ENCODE measurements at regions not wholly inside any gene's neighbourhood (a gene's known extent, or its start where the extent isn't known, plus 50 kb on each side); places are given as distances from the start of the nearest gene placed in this dataset.

- no TSS peak for BruUV-seq (replicated peaks)
- H2AFZ ChIP-seq (ENCODE audit: low read depth, low read length), result no peak overlapping the region
- no peak overlapping the region for H3K9ac ChIP-seq (replicated peaks; ENCODE audit: extremely low read depth, insufficient read depth, low read length)
- H3K9me3 ChIP-seq (replicated peaks; ENCODE audit: control insufficient read depth, insufficient read depth, low read length), result no peaks in the 10 kb centered on the region
- FAIRE-seq (no peak), DNase-seq (ENCODE audit: low read depth, low spot score) (no peak)
- no peak overlapping the region for H3K4me3 ChIP-seq (replicated peaks in 1 of 3; ENCODE audit: insufficient read depth in 1 of 3, low read depth in 1 of 3, low read length in 3 of 3)
- intact Hi-C loops (cut with micrococcal nuclease), result no loop called here
- no peaks in the 10 kb centered on the region for H3K9me1 ChIP-seq (replicated peaks; ENCODE audit: control insufficient read depth, extremely low read depth, insufficient read depth, low read length)
- no peaks in the 10 kb centered on the region for H3K79me2 ChIP-seq (ENCODE audit: control insufficient read depth, insufficient read depth, low read length)
- POLR2A ChIA-PET, result no interaction called here
- CTCF ChIA-PET, result no interaction called here
- H3K4me1 ChIP-seq (ENCODE audit: control insufficient read depth, extremely low read depth, insufficient read depth, low read length), result no peaks in the 10 kb centered on the region
- H4K20me1 ChIP-seq (replicated peaks; ENCODE audit: control insufficient read depth, extremely low read depth, insufficient read depth, low read length), result no peaks in the 10 kb centered on the region
- no peak overlapping the region for H3K27ac ChIP-seq (ENCODE audit: insufficient read depth, low read depth, low read length)
- no peak for TF ChIP-seq MAX (IDR thresholded peaks at IDR 0.05; ENCODE audit: insufficient read depth, insufficient read length)
- no peak for TF ChIP-seq GATA2 (IDR thresholded peaks at IDR 0.05; ENCODE audit: insufficient read depth, insufficient read length, low read depth, low read length)
- TF ChIP-seq POLR2AphosphoS5 (IDR thresholded peaks at IDR 0.05; ENCODE audit: insufficient read depth, low read depth, low read length), result no peak
- dilution Hi-C loops (cut with MboI; ENCODE audit: extremely low pct_ligation_motif_present, low sequenced_read_pairs), result no loop called here
- H3K36me3 ChIP-seq (ENCODE audit: control insufficient read depth in 2 of 2, extremely low read depth in 1 of 2, insufficient read depth in 2 of 2, low read length in 2 of 2), result no peaks in the 10 kb centered on the region
- H3K4me2 ChIP-seq (ENCODE audit: insufficient read depth, low read length), result no peak overlapping the region
- H3K27me3 ChIP-seq (ENCODE audit: control insufficient read depth in 2 of 2, insufficient read depth in 2 of 2, low read length in 2 of 2), result no peaks in the 10 kb centered on the region
These were observed 223.1 kb upstream of the CAND1 start for GRCh38 chr12:67046062-67046461.

- FAIRE-seq, result no peak
- Histone ChIP-seq H3K9me1 (replicated peaks; ENCODE audit: control insufficient read depth, extremely low read depth, insufficient read depth, low read length) (no peaks in the 10 kb centered on the region), H4K20me1 (replicated peaks; ENCODE audit: control insufficient read depth, extremely low read depth, insufficient read depth, low read length) (no peaks in the 10 kb centered on the region), H3K36me3 (ENCODE audit: control insufficient read depth in 2 of 2, extremely low read depth in 1 of 2, insufficient read depth in 2 of 2, low read length in 2 of 2) (no peaks in the 10 kb centered on the region), H3K4me3 (replicated peaks in 1 of 3; ENCODE audit: insufficient read depth in 1 of 3, low read depth in 1 of 3, low read length in 3 of 3) (no peak overlapping the region), H3K27ac (ENCODE audit: insufficient read depth, low read depth, low read length) (no peak overlapping the region), H3K79me2 (ENCODE audit: control insufficient read depth, insufficient read depth, low read length) (no peaks in the 10 kb centered on the region), H3K4me1 (ENCODE audit: control insufficient read depth, extremely low read depth, insufficient read depth, low read length) (no peaks in the 10 kb centered on the region), H3K27me3 (ENCODE audit: control insufficient read depth in 2 of 2, insufficient read depth in 2 of 2, low read length in 2 of 2) (no peaks in the 10 kb centered on the region), H3K4me2 (ENCODE audit: insufficient read depth, low read length) (no peak overlapping the region), H2AFZ (ENCODE audit: low read depth, low read length) (no peak overlapping the region), H3K9ac (replicated peaks; ENCODE audit: extremely low read depth, insufficient read depth, low read length) (no peak overlapping the region), H3K9me3 (replicated peaks; ENCODE audit: control insufficient read depth, insufficient read depth, low read length) (no peaks in the 10 kb centered on the region)
- CTCF ChIA-PET, result no interaction called here
- no TSS peak for BruUV-seq (replicated peaks)
- intact Hi-C loops (cut with micrococcal nuclease) (no loop called here), dilution Hi-C loops (cut with MboI; ENCODE audit: extremely low pct_ligation_motif_present, low sequenced_read_pairs) (no loop called here)
- no peak for DNase-seq (ENCODE audit: low read depth, low spot score)
- TF ChIP-seq GATA2 (IDR thresholded peaks at IDR 0.05; ENCODE audit: insufficient read depth, insufficient read length, low read depth, low read length), result no peak
- TF ChIP-seq MYC (IDR thresholded peaks at IDR 0.05; ENCODE audit: low read depth, low read length), result no peak
- TF ChIP-seq JUN (IDR thresholded peaks at IDR 0.05; ENCODE audit: borderline replicate concordance, insufficient read depth, insufficient read length, low read depth), result no peak
- no peak for TF ChIP-seq POLR2AphosphoS5 (IDR thresholded peaks at IDR 0.05; ENCODE audit: insufficient read depth, low read depth, low read length)
- no peak for TF ChIP-seq MAX (IDR thresholded peaks at IDR 0.05; ENCODE audit: insufficient read depth, insufficient read length)
- no peak for TF ChIP-seq POLR2A (IDR thresholded peaks at IDR 0.05; ENCODE audit: low read depth, low read length)
- TF ChIP-seq, protein P1, sequence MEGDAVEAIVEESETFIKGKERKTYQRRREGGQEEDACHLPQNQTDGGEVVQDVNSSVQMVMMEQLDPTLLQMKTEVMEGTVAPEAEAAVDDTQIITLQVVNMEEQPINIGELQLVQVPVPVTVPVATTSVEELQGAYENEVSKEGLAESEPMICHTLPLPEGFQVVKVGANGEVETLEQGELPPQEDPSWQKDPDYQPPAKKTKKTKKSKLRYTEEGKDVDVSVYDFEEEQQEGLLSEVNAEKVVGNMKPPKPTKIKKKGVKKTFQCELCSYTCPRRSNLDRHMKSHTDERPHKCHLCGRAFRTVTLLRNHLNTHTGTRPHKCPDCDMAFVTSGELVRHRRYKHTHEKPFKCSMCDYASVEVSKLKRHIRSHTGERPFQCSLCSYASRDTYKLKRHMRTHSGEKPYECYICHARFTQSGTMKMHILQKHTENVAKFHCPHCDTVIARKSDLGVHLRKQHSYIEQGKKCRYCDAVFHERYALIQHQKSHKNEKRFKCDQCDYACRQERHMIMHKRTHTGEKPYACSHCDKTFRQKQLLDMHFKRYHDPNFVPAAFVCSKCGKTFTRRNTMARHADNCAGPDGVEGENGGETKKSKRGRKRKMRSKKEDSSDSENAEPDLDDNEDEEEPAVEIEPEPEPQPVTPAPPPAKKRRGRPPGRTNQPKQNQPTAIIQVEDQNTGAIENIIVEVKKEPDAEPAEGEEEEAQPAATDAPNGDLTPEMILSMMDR (IDR thresholded peaks at IDR 0.05; ENCODE audit: extremely low read depth in 1 of 2, insufficient read depth in 1 of 2, low read depth in 1 of 2, low read length in 2 of 2), result no peak
- POLR2A ChIA-PET, result no interaction called here
These were observed 221.5 kb upstream of the CAND1 start for GRCh38 chr12:67047634-67048033.
